HG03354 (cell line): ENCODE measurements at regions not wholly inside any gene's neighbourhood (a gene's known extent, or its start where the extent isn't known, plus 50 kb on each side); places are given as distances from the start of the nearest gene placed in this dataset.

Experiments used
- ATAC-seq: cut with Tn5 transposase; IDR thresholded peaks from one replicate; pipeline ENCODE4 v1.9.1; 2021; ENCODE audit warnings: mild to moderate bottlenecking; ENCODE audit not compliant: unreplicated experiment, poor library complexity, severe bottlenecking

- ATAC-seq: no peak
Measured at GRCh38 chr18:27899893-27900292, 277.0 kb downstream of the CDH2 start.

GRCh38 chr18:27894746-27895145 lies 282.2 kb downstream of the CDH2 start:
- no peak for ATAC-seq

DNA sequence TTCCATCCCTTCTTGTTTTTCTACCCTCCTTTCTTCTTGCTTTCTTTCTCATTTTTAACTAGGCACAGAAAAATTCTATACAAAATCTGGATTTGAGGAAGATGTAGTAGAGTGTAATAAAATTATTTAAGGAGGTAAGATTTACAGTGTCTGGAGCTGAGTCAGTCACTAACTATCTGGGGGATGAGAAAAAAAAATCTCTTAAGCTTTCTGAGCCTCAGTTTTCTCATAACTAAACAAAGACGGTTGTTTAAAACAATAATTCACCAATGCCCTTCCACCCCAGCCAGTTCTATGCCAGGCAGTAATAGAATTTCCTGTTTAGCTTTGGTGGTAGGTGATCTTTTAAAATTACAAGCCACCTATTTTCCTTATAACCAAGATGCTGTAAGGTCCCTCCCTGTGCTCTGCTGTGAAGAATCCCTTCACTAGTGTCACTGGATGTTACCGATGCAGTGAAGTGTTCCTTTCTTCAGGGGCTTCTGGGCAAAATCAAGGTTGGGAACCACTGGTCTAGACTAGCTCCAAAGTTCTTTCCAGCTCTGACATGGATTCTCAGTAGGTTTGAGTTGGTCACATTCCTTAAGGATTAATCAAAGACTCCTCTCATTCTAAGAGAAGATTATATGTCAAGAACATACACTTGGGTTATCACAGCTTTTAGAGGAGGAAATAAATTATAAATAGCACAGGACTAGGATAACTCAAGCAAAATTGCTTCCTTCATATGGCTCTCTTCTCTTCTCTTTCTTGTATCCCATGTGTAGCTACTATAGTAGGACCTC lies 289.0 kb downstream of the CDH2 start:
- ATAC-seq: no peak

DNA sequence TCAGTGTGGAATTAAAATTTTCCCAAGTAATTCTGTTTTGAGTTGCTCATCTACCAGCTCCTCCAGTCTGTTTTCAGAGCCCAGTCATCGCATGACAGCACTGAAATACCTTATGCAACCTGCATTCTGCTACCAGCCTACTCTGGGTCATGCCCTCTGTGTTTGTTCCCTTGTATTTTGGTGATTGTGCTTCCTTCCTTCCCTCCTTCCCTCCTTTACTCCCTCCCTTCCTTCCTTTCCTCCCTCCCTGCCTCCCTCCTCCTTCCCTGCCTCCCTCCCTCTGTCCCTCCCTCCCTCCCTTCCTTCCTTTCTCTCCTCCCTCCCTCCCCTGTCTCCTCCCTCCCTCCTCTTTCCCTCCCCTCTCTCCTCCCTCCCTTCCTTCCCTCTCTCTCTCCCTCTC lies 289.6 kb downstream of the CDH2 start:
- no peak for ATAC-seq

DNA sequence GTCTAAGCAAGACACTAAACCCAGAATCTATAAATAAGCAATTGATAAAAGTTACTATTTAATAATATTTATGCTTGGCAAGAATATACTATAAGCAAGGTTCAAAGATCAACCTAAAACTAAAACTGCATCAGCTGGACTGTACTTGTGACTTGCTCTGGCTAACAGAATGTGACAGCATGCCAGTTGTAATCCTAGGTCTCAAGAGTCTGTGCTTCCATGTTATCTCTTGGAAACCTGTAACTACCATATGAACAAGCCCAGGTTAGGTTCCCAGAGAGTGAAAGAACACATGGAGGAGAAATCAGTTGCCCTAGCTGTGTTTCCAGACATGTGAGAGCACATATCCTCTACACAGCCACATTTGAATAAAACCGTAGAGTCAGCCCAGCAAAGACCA lies 297.4 kb downstream of the CDH2 start:
- no peak for ATAC-seq

DNA sequence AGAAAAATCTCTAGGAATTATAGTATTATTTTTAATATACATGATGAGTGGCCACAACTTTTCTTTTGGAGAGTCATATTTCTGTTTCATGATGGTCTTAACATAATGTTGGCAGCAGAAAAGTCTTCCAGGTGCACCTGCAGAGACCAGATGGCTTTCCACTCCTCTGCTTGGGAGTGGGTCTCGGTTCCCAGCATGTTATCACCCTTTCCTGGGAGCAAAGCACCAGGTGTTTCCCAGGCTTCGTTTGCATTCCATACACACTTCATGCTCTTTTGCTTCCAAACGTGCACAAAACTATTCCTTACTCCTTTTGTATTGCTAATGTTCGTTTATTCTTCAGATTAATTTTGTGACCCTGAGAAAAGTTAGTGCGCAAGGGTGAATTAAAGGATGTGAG lies 305.2 kb downstream of the CDH2 start:
- ATAC-seq: no peak

DNA sequence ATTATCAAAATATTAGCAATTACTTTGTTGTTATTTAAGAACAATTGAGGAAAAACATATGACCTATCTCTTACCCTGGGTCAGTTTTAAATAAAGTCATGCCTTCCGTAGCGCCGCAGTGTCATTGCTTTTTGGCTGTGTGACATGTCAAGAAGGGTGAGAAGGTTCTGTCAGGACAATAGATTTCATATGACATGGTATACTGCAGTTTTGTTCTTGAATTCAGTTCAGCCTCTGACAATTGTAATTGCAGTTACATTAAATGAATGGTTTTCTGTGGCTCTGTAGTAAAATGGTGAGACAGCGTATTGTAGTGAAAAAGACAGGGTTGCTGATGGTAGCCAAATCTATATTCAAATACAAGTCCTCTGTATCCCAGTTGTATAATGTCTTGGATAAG lies 307.2 kb downstream of the CDH2 start:
- no peak for ATAC-seq

DNA sequence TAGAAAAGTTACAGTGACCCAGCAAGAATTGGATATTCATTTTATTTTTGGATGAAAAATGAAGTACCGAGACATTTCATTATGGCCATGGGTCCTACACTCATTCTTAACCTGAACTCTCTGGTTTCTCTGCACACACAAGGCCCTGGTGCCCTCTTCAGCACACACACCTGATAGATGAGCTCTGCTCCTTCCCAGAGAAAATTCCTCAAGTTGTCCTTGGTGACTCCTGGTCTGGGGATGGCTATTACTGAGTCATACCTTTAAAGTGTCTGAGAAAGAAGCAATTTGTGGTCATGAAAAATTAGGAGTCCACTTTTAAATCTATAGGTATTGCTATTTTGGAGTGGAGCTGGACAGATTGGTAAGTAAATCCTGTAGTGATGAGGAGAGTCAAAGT lies 311.5 kb downstream of the CDH2 start:
- ATAC-seq: no peak

DNA sequence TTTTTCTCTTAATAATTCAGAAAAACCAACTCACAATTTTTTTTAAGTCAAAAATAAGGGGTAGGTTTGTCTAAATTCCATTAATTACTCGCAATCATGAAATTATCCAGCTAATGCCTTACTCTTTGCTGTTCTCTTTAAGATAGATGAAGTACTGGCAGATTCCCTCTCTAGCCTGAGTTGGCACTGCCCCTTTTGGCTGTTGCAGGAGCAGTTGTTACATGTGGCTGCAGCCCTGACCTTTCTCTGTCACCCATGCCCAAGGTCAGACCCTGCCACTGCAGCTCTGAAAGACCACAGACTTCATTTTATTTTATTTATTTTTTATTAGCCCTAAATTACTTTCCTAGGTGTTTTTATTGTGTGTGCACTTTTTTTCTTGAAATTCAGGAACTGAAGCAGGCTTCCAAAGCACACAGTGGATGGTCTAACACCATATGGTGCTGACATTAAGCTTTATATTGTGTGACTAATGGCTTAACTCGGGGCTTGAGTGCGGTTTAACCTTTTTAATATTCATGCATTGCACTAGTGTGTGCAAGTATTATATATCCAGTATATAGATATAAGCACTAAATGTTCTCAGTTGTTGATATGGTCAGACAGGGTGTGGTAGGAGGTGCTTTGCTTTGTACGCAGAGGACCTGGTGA lies 313.0 kb downstream of the CDH2 start:
- no peak for ATAC-seq

DNA sequence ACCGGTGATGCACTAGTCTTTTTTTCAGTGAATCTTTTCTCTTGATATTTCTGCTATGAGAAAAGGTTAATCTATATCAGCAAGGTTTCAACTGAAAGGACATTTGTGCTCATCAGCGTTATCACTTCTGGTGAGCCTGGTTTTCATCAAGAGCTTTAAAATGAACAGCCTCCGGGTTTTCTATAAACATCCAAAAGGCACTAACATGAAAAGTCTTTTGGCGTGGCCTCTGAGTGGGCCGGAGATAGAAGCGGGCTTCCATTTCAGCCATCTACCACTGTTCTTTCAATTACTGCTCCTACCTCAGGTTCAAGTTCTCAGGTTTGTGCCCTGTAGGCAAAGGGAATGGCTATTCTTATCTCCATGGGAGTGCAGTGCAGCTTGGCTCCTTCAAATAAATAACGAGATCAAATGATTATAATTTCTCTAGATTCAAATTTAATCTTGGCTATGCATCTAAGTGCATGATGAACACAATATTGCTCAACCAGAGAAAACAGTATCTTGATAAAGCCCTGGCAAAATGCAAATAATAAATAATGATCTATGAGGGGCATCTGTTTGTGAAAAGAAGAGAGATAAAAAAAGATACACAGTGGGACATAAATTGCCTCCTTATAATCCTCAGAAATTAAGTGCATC lies 314.8 kb downstream of the CDH2 start:
- ATAC-seq: no peak

- no peak for ATAC-seq
Measured at GRCh38 chr18:27861539-27861938, 315.4 kb downstream of the CDH2 start.

- no peak for ATAC-seq
Measured at GRCh38 chr18:27860701-27861107, 316.2 kb downstream of the CDH2 start.

- no peak for ATAC-seq
Measured at GRCh38 chr18:27860011-27860410, 316.9 kb downstream of the CDH2 start.

- no peak for ATAC-seq
Measured at GRCh38 chr18:27856820-27857219, 320.1 kb downstream of the CDH2 start.

DNA sequence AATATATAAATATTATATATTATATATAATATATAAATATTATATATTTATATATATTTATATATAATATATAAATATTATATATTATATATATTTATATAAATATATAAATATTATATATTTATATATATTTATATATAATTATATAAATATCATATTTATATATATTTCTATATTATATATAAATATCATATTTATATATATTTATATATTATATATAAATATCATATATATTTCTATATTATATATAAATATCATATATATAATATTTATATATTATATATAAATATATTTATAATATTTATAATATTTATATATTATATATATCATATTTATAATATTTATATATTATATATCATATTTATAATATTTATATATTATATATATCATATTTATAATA lies 321.4 kb downstream of the CDH2 start:
- no peak for ATAC-seq

DNA sequence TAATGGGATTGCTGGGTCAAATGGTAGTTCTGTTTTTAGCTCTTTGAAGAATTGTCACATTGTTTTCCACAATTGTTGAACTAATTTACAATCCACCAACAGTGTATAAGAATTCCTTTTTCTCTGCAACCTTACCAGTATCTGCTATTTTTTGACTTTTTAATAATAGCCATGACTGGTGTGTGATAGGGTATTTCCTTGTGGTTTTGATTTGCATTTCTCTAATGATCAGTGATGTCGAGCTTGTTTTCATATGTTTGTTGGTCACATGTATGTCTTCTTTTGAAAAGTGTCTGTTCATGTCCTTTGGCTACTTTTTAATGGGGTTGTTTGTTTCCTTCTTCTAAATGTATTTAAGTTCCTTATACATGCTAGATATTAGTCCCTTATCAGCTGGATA lies 322.3 kb downstream of the CDH2 start:
- ATAC-seq: no peak

GRCh38 chr18:27848336-27848735 lies 328.6 kb downstream of the CDH2 start:
- ATAC-seq: no peak

GRCh38 chr18:27847412-27847811 lies 329.5 kb downstream of the CDH2 start:
- ATAC-seq: no peak

GRCh38 chr18:27845897-27846296 lies 331.0 kb downstream of the CDH2 start:
- ATAC-seq: no peak

DNA sequence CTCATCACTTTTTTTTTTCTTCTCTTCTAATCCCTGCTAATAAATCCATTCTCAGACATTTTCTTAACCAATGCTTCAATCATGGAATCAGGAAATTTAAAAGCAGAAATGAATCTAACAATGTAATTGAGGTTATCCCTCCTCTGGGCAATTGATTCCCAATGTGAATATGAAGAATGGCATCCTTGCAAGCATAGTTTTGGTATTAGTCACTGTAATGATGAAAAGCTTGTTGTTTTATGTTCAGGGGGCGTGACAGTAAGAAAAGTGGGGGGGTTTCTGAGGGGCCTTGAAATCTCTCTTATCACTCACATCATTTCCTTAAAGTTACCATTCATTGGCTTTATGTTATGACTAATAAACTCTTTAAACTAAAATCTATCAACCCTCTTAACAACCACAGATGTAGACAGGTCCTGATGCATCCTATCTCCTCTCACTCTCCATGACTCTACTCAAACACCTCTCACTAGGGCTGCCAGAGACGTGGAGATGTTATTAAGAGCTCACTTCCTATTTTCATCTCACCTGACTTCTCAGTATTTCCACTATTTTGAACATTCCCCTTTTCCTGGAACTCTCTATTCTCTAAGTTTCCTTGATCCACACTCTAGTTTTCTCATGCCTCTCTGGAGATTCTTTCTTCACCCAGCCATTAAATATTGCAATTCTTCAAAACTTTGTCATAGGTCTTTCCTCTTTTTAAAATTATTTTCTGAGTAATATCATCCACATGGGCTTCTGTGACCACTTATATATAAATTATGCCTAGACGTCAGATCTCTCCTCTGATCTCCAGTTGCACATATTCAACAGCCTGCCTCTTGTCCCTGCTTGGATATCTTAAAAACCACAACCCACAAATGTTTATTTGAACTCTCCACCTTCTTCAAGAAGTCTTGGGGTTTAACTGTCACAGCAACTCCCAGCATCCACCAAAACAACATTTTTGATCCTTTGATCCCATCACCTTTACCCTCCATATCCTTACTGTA lies 332.9 kb downstream of the CDH2 start:
- ATAC-seq: no peak
